NCI-H1930 (cell line): ENCODE measurements at regions not wholly inside any gene's neighbourhood (a gene's known extent, or its start where the extent isn't known, plus 50 kb on each side); places are given as distances from the start of the nearest gene placed in this dataset.

Experiments used
- DNase-seq, 2 experiments: peaks; one replicate each; lab custom pipeline; 2025; lab: John Stamatoyannopoulos, UW

- DNase-seq = no peak
Observed at GRCh38 chr2:216808805-216809425, 50.9 kb downstream of the TNP1 start.

GRCh38 chr2:216807857-216808272 is 52.0 kb downstream of the TNP1 start:
- DNase-seq = no peak

DNA sequence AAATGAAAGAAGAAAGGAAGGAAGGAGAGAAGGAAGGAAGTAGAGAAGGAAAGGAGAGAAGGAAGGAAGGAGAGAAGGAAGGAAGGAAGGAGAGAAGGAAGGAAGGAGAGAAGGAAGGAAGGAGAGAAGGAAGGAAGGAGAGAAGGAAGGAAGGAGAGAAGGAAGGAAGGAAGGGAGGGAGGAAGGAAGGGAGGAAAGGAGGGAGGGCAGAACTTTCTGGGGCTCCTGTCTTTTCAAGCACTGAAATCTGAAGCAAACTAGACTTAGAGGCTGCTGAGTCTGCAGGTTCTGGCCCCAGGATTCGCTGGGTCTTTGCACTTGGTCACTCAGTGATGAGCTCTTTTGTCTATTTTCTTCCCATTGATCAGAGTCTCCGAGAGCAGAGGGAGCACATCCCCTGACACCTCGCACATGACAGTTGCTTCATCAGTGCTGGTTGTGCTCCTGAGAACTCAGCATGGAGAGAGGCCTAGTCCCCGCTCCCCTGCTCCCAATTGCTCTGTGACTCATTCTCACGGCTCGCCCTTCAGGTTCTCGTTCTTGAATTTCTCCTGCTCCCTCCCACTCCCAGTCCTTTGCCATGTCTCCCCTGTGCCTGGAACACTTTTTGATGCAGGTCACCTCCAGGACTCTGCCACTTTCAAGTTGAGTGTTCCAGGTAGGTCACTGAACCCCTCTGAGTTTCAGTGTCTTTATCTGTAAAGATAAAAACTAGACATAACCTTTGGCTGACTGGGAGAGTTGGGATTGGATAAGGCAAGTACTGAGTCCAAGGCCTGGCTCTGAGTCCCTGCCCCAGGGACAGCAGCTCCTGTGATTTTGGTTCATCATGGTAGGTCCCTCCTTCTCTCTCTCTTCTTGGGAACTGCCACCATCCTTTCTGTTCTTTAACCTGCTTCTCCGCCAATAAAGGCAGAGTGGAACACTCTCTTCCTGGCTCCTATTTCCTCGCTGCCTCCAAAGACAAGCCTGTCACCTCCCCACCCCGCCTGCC is 55.2 kb downstream of the TNP1 start:
- DNase-seq = no peak

DNA sequence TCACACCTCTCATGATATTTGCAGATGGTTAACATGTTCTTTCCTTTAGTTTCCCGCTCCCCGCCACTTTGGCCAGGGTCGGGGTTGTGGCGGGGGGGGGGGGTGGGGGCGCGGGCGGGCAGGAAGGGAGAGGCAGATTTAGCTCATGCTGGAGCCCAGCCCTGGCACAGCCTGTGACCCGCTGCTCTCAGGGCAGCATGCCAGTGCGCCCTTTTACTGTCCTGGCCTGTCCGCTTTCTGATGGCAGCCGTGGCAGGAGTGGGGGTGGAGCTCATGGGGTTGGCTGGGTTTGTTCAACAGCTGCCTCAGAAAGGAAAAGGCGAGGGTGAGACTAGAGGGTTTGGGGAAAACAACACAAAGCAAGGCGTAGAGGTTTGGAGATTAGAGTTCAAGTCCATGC is 56.1 kb downstream of the TNP1 start:
- DNase-seq = no peak

DNA sequence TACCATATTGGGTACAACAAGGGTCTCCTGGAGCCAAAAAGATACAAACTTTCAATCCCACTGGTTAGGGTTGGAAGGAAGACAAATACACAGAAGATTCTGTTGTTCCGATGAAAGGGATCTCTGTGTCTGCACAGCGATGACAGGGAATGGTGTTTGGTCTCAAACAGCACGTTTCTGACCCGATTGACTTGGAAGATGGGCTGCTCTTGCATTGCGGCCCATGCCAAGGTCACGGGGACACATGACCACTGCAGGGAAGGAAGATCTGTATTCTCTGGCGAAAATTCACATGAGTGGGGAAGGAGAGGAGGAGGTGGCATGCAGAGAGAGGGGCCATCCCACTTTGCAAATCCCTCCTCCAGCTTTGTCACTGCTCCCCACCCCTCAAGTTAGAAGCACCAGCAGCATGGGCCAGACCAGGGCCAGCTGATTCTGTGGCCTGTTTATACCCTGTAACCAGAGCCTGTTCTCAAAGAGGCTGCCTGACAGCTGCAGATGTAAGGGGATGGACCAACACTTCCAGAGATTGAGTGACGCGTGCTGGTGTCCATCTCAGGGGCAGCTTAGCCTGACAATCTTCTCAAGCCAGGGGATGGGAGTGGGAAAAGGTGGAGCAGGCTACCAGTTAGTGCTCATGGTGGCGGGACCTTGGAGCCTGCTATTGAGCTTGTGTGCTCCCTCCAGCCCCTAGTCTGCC is 57.2 kb downstream of the TNP1 start:
- no peak for DNase-seq

- DNase-seq = no peak
Observed at GRCh38 chr2:216800836-216801235, 59.0 kb downstream of the TNP1 start.

DNA sequence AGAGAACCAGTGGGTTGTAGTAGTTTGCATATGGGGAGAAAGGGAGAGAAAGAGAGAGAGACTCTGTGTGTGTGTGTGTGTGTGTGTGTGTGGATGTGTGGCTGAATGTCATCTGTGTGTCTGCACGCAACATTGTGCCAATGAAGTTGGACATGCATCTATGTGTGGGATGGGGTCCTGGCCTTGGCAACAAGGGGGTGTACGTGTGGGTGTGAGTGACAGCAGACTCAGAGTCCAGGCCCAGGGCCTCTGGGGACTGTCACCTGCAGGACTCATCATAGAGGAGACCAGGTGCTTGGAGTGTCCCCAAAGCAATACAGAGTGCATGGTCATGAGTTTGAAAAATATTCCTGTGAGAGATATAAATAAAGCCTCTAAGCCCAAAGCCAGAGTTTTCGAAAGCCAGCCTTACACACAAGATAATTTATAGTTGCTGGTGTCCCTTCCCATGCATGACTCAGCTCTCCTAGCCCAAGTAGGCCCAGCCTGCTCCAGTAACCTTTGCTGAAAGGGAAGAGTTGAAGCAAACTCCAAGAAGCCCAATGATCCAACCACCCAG is 59.9 kb downstream of the TNP1 start:
- no peak for DNase-seq

GRCh38 chr2:216796115-216796840 is 63.6 kb downstream of the TNP1 start:
- DNase-seq = no peak

DNA sequence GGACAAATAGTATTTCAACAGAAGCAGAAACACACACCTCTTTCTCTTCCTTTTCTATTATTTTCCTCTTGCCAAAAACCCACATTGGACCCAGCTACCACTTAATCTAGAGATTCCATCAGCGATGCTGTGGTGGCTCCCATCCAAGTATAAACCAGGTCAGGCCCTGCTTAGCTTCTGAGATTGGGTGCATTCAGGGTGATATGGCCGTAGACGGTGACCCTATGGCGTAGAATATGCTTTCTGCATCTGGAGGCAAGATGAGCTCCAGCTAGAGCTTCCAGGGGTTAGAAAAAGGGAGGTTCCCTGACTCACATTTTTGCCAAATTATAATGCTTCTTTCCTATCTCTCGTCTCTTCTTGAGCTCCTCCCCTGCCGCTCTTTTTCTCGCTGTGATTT is 66.5 kb downstream of the TNP1 start:
- no peak for DNase-seq

GRCh38 chr2:216792222-216793021 is 67.4 kb downstream of the TNP1 start:
- no peak for DNase-seq

DNA sequence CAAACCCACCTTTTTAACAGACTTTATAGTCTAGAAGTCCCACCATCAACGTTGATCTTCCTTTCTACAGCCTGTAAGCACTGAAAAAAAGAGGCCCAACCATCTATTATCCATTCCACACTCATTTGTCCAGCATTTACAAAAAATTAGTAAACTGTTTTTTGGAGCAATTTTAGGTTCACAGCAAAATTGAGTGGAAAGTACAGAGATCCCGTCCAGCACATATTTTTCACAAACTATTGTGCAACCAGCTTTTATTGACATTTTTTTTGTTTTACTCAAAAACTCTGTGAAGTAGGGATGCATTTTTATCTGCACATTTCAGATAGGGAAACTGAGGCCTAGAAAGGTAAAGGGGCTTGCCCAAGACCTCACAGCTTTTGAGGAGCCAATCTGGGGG is 68.6 kb downstream of the TNP1 start:
- no peak for DNase-seq

GRCh38 chr2:216789081-216789480 is 70.8 kb downstream of the TNP1 start:
- no peak for DNase-seq

GRCh38 chr2:216787851-216788540 is 71.9 kb downstream of the TNP1 start:
- DNase-seq = no peak

- no peak for DNase-seq
Observed at GRCh38 chr2:216786676-216787075, 73.2 kb downstream of the TNP1 start.

DNA sequence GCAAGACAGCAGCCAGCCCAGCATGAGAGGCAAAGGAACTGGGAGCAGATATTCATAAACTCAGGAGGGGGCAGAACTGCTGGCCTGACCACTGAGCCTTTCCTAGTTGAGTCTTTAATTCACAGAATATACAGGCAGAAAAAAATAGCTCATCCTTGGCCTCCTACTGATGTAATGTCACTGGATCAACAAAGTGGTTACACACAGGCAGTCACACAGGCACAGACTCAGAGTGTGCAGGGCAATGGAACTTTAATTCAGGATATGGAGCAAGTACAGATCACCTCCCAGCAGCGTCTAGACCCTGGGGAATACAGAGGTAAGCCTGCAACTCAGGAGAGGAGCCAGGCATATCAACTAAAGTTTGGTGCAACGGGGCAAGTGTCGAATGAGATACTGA is 75.4 kb downstream of the TNP1 start:
- no peak for DNase-seq

DNA sequence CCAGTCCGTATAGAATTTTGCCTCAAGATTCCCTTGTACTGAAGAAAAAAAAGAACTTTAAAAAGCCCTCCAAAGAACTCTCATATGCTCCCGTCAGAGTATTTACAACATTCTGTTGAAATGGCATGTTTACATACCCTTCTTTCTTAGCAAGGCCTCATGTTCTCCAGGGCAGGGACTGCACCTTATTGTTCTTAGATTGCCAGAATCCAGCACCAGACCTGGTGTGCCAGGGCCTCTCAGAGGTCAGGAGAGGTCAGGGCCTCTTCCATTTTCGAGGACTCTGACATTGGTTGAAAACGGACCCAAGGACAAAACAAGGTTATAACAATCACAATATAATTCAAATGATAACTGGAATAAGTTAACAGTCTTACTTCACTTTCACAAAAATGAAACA is 78.2 kb downstream of the TNP1 start:
- DNase-seq = no peak

GRCh38 chr2:216780843-216781242 is 79.0 kb downstream of the TNP1 start:
- no peak for DNase-seq

- DNase-seq = peak; percentile 37 to 59
Observed at GRCh38 chr2:216777637-216778273, 82.1 kb downstream of the TNP1 start.

GRCh38 chr2:216776066-216776850 is 80.9 kb upstream of the IGFBP5 start:
- no peak for DNase-seq
